Fibroblast of skin of right quadriceps (primary cell): ENCODE measurements at regions not wholly inside any gene's neighbourhood (a gene's known extent, or its start where the extent isn't known, plus 50 kb on each side); places are given as distances from the start of the nearest gene placed in this dataset.
"Not testable (repeated sequence)": the region's sequence is repeated elsewhere in the genome, so short reads cannot be mapped to it uniquely, and the experiment has no call there.

Source experiments
- DNase-seq: peaks from one replicate; pipeline ENCODE4 v3.0.0-alpha.2; 2013

DNA sequence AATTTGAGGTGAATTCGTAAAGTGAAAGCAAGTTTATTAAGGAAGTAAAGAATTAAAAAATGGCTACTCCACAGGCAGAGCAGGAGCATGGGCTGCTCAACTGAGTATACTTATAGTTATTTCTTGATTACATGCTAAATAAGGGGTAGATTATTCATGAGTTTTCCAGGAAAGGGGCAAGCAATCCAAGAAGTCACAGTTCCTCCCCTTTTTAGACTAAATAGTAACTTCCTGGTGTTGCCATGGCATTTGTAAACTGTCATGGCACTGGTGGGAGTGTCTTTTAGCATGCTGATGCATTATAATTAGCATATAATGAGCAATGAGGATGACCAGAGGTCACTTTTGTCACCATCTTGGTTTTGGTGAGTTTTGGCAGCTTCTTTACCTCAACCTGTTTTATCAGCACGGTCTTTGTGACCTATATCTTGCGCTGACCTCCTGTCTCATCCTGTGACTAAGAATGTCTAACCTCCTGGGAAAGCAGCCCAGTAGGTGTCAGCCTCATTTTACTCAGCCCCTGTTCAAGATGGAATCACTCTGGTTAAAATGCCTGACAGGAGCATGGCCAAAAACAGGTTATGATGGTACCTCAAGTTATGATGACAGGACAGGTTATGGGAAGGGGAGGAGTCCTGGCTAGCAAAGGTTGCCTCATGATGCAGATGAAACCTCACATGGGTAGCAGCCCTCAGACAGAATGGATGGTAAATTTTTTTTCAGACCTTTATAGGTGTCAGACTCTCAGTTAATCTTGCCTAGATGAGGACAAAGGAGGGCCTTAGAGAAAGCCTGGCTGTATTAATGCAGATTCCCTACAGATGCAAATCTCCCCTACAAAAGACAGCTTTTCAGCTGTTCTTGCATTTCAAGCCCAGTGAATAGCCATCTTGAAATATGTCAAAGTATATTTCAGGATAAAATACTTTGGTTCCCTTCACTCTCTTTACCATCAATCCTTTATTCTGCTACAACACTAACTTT, 49.7 kb downstream of the SIPA1L2 start:
- DNase-seq: no peak

GRCh38 chr1:232579466-232579865, 50.5 kb downstream of the SIPA1L2 start:
- no peak for DNase-seq

GRCh38 chr1:232578651-232579195, 51.2 kb downstream of the SIPA1L2 start:
- no peak for DNase-seq

- DNase-seq: no peak
Measured at GRCh38 chr1:232577772-232578171, 52.2 kb downstream of the SIPA1L2 start.

DNA sequence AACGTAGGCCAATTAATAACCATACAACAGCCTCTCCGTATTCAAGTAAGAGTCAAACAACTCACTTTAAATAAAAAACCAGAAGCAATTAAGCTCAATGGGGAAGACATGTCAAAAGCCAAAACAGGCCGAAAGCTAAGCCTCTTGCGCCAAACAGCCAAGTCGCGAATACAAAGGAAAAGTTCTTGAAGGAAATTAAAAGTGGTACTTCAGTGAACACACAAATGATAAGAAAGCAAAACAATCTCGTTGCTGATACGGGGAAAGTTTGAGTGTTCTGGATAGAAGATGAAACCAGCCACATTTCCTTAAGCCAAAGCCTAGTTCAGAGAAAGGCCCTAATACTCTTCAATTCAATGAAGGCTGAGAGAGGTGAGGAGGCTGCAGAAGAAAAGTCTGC, 53.4 kb downstream of the SIPA1L2 start:
- no peak for DNase-seq

- no peak for DNase-seq
Measured at GRCh38 chr1:232575763-232576040, 54.2 kb downstream of the SIPA1L2 start.

DNA sequence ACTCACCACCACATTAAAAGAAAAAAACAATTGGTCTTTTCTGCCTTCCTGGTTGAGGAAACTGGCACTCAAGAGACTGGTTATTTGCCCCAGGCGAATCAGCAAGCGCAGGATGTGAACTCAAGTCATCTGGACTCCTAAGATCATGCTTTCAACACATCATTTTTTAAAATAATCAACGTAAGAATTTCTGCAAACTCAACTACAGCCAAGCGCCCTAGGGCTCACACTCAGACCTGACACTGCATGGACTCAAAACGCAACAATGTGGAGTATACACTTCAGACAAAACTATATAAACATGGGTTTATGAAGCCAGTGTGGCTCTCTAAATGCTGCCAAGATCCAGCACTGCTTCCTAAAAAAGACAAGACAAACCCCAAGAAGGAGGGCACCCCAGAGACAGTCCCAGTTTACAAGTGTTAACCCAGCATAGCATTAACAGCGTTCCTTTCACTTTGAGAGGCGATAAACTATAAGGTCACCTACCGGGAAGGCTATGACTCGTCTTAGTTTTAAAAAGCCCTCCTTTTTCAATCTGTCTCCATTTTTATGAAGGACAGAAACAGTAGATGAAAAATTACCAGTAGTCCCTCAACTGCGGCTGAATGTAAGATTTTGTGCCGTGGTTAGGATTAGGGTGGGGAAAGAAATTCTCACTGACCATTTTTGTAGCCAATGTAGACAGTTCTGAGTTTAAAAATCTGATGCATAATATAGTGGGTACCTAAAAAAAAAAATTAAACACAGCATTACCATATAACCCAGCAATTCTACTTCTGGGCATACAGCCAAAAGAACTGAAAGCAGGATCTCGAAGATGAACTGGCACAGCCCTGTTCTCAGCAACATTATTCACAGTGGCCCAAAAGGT, 54.8 kb downstream of the SIPA1L2 start:
- no peak for DNase-seq

DNA sequence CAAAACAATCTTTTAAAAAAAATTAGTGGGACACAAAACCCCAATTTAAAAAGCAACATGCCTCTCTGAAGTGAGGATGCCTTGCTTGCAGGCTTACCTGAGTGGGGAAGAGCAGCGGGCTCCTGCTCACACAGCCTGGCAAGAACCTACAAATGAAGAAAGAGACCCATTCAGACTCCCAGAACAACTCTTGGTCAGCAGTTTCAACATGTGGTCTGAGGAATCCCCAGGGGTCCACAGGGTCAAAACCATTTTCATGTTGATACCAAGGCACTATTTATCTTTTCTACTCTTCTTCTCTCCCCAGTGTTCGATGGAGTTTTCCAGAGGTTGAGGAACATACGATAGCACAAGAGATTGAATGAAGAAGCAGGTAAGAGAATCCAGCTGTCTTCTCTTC, 55.9 kb downstream of the SIPA1L2 start:
- DNase-seq: no peak

- DNase-seq: peak; percentile 52
Measured at GRCh38 chr1:232571523-232571922, 58.4 kb downstream of the SIPA1L2 start.

DNA sequence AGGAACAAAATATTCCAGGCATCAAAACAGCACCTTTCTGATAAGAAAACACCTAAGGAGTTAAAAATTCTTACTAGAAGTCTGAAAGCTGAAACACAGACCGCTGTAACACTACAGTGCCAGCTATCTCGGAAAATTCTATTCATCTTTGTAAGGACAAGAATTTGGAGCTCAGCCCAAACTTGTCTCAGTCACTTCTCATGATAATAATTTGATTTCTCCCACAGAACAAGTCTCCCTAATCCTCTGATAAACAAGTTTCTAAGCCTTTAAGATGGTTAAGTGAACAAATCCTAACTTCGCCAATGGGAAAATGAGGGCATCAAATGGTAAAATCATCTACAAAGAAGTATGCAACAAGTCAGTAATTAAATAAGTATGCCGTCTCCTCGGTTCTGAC, 59.9 kb downstream of the SIPA1L2 start:
- no peak for DNase-seq

GRCh38 chr1:232569554-232569921, 60.4 kb downstream of the SIPA1L2 start:
- not testable (repeated sequence) for DNase-seq

- no peak for DNase-seq
Measured at GRCh38 chr1:232568906-232569553, 60.9 kb downstream of the SIPA1L2 start.

DNA sequence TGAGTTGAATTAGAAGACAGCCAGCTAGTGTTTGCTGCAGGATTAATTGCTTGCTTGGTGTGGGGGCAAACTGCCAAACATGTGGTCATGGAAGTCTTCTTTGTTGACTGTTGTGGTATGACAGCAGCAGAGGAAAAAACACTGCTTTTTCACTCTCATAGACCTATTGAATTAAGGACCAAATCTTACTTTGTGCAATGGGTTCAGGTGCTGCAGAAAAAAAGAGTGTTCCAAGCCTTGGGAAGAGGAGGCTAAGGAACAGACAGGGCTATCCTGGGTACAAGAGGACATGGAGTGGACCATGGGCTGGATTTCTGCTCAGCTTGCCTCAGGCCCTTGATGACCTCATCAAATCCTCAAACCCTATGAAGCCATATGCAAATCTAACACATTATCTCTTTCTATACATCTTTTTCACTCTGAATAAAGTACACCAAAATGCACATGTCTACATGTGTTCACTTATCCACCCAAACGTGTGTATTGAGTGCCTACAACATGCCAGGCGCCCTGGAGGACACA, 61.5 kb downstream of the SIPA1L2 start:
- peak; percentile 52 for DNase-seq

DNA sequence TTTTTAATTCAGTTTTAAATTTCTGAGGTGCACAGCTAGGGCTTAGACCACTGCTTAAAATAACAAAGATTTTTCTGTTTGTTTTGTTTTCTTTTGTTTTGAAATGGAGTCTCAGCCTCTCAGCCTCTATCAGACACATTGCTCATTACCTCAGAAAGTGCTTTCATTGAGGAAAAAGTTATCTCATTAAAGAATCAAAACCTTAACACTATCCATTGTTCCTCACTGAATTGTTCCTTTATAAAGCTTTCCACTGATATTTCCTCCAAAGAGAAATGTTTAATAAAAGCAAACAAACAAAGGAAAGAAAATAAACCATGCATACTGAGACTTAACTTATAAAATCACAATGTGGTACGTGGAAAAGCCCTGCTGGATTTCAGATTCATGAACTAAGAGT, 63.8 kb downstream of the SIPA1L2 start:
- DNase-seq: no peak

- no peak for DNase-seq
Measured at GRCh38 chr1:232562855-232563510, 67.0 kb downstream of the SIPA1L2 start.

DNA sequence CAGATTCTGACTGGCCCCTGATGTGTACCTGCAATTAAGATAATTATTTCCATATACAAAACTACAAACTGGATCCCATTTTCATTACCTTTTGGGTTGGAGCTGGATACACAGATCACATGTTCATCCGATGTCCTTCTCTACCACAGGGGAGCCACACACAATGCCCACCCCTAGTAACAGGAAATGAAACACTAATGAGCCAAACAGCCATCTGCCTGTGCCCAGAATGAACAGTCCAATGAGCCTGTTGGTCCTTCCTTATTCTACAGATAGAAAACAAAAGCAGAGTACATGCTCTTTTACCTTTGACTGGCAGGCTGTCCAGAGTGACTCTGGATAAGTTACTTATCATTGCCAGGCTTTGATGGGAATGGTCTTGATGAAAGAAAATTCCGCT, 68.6 kb downstream of the SIPA1L2 start:
- DNase-seq: no peak

DNA sequence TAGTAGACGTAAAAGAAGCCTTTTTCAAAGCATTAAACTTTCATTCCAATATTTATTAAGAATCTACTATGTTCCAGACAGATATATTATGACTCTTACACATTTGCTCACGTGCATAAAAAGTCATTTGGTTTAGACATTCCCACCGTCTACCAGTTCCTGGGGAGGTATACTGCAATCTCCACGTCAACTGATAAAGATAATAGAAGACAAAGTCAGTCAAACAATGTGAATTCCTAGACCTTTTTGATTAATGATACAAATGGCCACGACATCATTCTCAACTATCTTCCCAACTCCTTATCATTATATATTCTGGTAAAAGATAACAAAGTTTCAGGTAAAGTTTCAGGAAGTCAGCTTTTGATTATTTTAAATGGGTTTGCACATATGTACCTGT, 69.0 kb downstream of the SIPA1L2 start:
- DNase-seq: no peak

DNA sequence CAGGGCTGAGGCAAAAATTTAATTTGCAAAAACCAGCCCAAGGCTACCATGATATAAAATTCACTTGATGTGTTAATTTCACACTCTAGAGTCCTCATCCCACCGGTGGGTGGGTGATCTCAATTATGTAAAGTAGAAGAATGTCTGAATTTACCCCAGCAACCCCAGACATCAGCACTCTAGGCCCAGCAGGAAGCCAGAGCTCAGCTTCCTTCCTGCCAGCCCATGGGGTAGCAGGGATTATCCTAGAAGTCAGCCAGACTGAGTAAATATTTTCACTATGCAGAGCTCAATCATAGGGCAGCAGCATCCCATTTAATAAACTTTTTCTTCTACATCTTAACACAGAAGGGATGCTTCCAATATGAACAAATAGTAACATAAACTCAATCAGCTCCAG, 71.0 kb downstream of the SIPA1L2 start:
- no peak for DNase-seq

DNA sequence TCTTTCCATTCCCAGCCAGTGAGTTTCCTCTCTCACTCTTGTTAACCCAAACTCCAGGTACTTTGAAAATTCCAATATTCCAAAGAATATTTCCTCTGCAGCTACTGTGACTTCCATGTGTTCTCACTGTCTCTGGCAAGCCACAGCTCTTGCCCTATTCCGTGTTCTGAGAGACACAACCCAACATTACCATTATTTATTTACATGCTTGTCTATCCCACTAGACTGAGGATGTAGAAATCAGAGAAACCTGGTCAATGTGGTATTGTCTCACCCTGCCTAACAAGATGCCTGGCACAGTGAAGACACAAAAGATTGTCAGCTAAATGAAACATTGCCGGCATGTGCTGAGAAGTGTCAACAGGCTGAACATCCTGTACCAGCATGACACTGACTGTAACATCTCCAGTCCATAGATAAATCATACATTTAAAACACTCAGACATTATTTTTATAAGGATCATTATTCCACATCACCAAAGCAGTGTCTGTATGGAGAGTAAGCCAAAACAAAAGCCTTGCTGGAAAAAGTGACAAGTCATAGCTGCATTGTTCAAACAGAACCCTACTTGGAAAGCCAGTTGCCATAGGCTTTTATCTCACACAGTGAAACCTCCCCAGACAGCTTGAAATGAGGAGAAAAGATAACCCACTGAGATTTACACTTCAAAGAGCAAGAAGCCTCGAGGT, 72.3 kb downstream of the SIPA1L2 start:
- no peak for DNase-seq

- no peak for DNase-seq
Measured at GRCh38 chr1:232557096-232557495, 72.8 kb downstream of the SIPA1L2 start.

GRCh38 chr1:232556351-232556750, 73.6 kb downstream of the SIPA1L2 start:
- no peak for DNase-seq
